ENCODE measurements at regions not wholly inside any gene's neighbourhood (a gene's known extent, or its start where the extent isn't known, plus 50 kb on each side); places are given as distances from the start of the nearest gene placed in this dataset.
A peak's percentile ranks its signal among the peaks of the same experiment; 100 is the strongest.

DNA sequence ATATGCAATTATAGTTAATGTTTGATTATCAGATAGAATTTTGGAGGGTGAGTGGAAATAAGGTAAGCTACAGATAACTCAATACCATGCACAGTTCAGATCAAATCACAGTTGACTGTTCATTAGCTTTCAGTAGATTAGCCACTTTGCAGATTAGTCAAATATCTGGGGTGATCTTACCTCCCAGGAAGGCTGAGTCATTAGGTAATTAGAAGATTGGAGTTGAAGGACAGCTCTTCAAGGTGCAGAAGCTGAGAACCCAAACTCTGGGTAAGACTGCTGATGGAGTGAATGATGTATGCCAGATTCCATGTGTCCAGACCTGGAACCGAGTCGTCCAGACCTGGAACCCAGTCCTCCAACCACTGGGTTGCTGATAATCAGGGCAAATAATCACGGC is 262.8 kb upstream of the UBE2E3 start:
- no peak for DNase-seq (ENCODE audit: low read depth)
- TF ChIP-seq CTCF (conservative IDR thresholded peaks at IDR 0.05; ENCODE audit: low read depth, low read length) = no peak
- H3K4me3 ChIP-seq (ENCODE audit: low read depth, low read length) = no peak overlapping the region

DNA sequence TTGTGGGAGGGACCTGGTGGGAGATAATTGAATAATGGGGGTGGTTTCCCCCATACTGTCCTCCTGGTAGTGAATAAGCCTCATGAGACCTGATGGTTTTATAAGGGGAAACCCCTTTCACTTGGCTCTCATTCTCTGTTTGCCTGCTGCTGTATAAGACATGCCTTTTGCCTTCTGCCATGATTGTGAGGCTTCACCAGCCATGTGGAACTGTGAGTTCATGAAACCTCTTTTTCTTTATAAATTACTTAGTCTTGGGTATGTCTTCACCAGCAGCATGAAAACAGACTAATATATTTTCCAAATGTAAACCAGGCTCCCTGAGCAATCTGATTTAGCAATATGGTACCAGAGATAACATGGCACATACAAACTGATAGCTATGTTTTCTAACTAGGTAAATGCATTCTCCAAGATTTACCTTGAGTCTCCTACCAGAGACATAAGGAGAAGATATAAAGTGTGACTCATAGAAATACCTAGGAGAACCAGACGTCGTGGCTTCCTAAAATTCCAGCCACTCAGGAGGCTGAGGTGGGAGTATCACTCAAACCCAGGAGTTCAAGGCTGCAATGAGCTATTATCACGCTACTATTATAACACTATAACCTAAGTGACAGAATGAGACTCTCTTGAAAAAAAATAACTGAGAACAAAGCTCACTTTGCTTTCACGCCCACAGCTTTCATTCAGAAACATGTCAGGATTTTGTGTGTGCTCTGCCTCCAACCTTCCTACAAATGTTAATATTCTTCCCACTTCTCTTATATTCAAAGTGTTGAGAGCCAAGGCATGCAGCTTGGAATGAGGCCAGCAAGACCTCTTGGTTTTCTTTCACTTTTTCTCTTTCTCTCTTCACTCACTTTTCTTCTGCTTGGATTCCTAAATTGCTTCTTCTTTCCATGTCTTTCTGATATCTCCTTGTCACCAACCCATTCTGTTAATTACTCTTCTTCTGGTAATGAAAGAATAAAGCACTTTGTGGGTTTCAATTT is 263.9 kb upstream of the UBE2E3 start:
- DNase-seq (ENCODE audit: low read depth) = no peak
- no peak for TF ChIP-seq CTCF (conservative IDR thresholded peaks at IDR 0.05; ENCODE audit: low read depth, low read length)
- no peak overlapping the region for H3K4me3 ChIP-seq (ENCODE audit: low read depth, low read length)

GRCh38 chr2:180715044-180715443 is 265.4 kb upstream of the UBE2E3 start:
- no peak overlapping the region for H3K4me3 ChIP-seq (ENCODE audit: low read depth, low read length)
- TF ChIP-seq CTCF (conservative IDR thresholded peaks at IDR 0.05; ENCODE audit: low read depth, low read length) = no peak
- DNase-seq (ENCODE audit: low read depth) = no peak

DNA sequence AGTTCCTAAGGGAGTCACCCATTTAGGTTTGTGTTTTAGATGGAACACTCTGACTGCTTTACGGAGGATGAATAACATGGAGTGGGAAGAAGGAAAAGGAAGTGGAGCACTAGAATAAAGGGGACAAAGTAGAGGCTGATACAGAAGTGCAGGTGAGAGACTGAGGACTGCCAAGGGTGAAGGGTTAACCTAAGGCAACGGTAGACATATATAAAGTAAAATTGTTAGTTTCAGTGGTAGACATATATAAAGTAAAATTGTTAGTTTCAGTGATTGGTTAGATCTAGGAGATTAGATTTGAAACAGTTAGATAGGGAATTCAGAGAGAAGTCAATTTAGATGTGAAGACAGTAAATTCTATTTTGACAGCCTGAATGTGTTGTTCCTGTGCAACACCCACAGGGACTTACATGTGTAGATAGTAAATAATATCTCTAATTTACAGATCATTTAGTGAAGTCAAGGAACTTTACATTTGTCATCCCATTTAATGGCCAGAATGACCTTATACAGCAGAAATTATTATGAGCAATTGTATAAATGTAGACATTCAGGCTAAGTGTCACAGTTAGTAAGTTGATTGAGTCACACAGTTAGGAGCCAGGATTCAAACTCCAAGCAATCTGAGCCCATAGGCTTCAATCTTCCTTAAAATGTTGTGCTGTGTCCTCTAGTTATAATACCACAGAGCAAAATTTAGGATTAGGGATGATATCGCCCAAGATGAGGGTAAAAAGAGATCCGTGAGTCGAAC is 270.8 kb upstream of the UBE2E3 start:
- no peak overlapping the region for H3K4me3 ChIP-seq (ENCODE audit: low read depth, low read length)
- DNase-seq (ENCODE audit: low read depth) = no peak
- no peak for TF ChIP-seq CTCF (conservative IDR thresholded peaks at IDR 0.05; ENCODE audit: low read depth, low read length)

- peak; percentile 98 for DNase-seq (ENCODE audit: low read depth)
- TF ChIP-seq CTCF (conservative IDR thresholded peaks at IDR 0.05; ENCODE audit: low read depth, low read length) = no peak
- no peak overlapping the region for H3K4me3 ChIP-seq (ENCODE audit: low read depth, low read length)
Observed at GRCh38 chr2:180707884-180708205, 272.6 kb upstream of the UBE2E3 start.

GRCh38 chr2:180707175-180707883 is 273.1 kb upstream of the UBE2E3 start:
- no peak for DNase-seq (ENCODE audit: low read depth)

More at GRCh38 chr2:180707175-180707883, 273.1 kb upstream of the UBE2E3 start:
- no peak overlapping the region for H3K4me3 ChIP-seq (ENCODE audit: low read depth, low read length)
- TF ChIP-seq CTCF (conservative IDR thresholded peaks at IDR 0.05; ENCODE audit: low read depth, low read length) = no peak
